ENCODE measurements at regions not wholly inside any gene's neighbourhood (a gene's known extent, or its start where the extent isn't known, plus 50 kb on each side); places are given as distances from the start of the nearest gene placed in this dataset.

- Histone ChIP-seq H3K27me3 (no peaks in the 10 kb centered on the region), H3K36me3 (no peaks in the 10 kb centered on the region), H3K4me3 (no peak overlapping the region), H3K9me3 (no peaks in the 10 kb centered on the region), H3K27ac (no peak overlapping the region), H3K4me1 (no peaks in the 10 kb centered on the region)
- 70 to 74% methylated on average over 5 to 6 of the region's 6 CpGs for WGBS, 2 donors
- no peak for TF ChIP-seq POLR2A (IDR thresholded peaks at IDR 0.05)
- no peak for TF ChIP-seq EP300 (IDR thresholded peaks at IDR 0.05)
- TF ChIP-seq, protein P1, sequence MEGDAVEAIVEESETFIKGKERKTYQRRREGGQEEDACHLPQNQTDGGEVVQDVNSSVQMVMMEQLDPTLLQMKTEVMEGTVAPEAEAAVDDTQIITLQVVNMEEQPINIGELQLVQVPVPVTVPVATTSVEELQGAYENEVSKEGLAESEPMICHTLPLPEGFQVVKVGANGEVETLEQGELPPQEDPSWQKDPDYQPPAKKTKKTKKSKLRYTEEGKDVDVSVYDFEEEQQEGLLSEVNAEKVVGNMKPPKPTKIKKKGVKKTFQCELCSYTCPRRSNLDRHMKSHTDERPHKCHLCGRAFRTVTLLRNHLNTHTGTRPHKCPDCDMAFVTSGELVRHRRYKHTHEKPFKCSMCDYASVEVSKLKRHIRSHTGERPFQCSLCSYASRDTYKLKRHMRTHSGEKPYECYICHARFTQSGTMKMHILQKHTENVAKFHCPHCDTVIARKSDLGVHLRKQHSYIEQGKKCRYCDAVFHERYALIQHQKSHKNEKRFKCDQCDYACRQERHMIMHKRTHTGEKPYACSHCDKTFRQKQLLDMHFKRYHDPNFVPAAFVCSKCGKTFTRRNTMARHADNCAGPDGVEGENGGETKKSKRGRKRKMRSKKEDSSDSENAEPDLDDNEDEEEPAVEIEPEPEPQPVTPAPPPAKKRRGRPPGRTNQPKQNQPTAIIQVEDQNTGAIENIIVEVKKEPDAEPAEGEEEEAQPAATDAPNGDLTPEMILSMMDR (IDR thresholded peaks at IDR 0.05), result no peak
- DNase-seq (ENCODE audit: low spot score in 2 of 2), result no peak
These were observed 121.9 kb downstream of the WT1 start for GRCh38 chr11:32313477-32313876.

GRCh38 chr11:32315121-32315520, 120.2 kb downstream of the WT1 start:
- H3K36me3 ChIP-seq, result no peaks in the 10 kb centered on the region
- no peak overlapping the region for H3K4me3 ChIP-seq
- no peaks in the 10 kb centered on the region for H3K27me3 ChIP-seq
- no peak overlapping the region for H3K27ac ChIP-seq
- H3K4me1 ChIP-seq, result no peaks in the 10 kb centered on the region
- DNase-seq (ENCODE audit: low spot score in 2 of 2), result no peak
- H3K9me3 ChIP-seq, result no peaks in the 10 kb centered on the region
- TF ChIP-seq, protein P1 (IDR thresholded peaks at IDR 0.05), result no peak
- TF ChIP-seq POLR2A (IDR thresholded peaks at IDR 0.05), result no peak
- TF ChIP-seq EP300 (IDR thresholded peaks at IDR 0.05), result no peak
- 66 to 78% methylated on average over 4 of the region's 4 CpGs for WGBS, 2 donors

DNA sequence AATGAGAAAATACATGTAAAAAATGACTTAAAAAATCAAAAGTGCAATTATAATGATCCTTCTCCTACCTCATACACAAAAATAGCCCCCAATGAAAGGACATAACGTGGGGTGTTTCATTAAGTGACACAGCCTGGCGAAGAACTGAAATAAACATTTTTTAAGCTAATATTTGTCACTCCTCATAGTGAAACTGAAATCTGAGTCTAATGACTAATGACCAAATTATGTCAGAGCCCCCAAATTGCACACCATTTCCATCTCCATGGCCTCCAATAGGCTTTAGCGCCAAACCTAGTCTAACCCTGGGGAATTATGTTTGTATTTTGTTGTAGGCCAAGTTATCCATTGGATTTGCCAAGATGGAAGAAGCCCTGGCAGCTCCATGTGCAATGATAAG, 119.1 kb downstream of the WT1 start:
- Histone ChIP-seq H3K4me3 (no peak overlapping the region), H3K27ac (no peak overlapping the region), H3K9me3 (no peaks in the 10 kb centered on the region), H3K27me3 (no peaks in the 10 kb centered on the region), H3K36me3 (no peaks in the 10 kb centered on the region), H3K4me1 (no peaks in the 10 kb centered on the region)
- WGBS, 2 donors, result 82 to 87% methylated on average over 3 of the region's 3 CpGs
- no peak for DNase-seq (ENCODE audit: low spot score in 2 of 2)
- TF ChIP-seq EP300 (IDR thresholded peaks at IDR 0.05) (no peak), POLR2A (IDR thresholded peaks at IDR 0.05) (no peak)
- TF ChIP-seq, protein P1 (IDR thresholded peaks at IDR 0.05), result no peak

DNA sequence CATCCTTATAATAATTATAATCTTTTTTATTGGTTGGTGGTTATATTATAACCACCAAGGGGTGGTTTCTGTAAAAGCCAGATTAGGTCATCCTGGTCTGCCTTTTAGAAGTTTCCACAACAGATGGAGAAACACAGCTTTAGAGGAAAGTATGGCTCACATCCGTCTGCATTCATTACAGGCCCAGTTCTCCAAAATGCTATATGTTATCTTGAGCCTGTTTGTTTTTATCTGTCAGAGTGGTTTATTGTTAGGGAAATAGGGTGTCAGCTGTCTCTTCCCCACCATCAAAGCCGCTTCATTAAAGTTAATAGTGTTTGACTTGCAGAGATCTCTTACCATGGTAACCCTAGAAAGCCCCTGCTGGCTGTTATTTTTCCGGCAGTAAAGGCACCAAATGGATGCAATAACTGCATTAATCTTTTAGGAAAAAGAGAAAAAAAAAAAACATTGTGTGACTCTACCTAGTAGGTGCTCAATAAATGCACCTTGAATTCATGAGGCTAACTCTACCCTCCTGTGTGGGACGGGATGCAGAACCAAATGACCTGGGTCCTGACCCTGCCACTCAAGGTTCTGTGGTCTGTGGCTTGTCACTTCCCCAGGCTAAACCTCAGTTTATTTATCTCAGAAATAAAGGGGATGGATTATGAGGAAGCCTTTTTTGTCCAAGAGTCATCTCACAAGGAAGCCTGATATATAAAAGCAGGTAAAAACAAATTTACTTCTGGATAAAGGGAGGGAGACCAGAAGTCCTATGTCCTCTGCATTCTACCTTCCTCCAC, 118.3 kb downstream of the WT1 start:
- Histone ChIP-seq H3K4me1 (no peaks in the 10 kb centered on the region), H3K9me3 (no peaks in the 10 kb centered on the region), H3K27me3 (no peaks in the 10 kb centered on the region), H3K36me3 (no peaks in the 10 kb centered on the region), H3K27ac (no peak overlapping the region), H3K4me3 (no peak overlapping the region)
- TF ChIP-seq, protein P1 (IDR thresholded peaks at IDR 0.05), result no peak
- TF ChIP-seq POLR2A (IDR thresholded peaks at IDR 0.05) (no peak), EP300 (IDR thresholded peaks at IDR 0.05) (no peak)
- WGBS, 2 donors, result 74 to 75% methylated on average over 4 of the region's 4 CpGs
- no peak for DNase-seq (ENCODE audit: low spot score in 2 of 2)

- WGBS, 2 donors, result 79 to 90% methylated on average over 1 of the region's 1 CpG
- no peak overlapping the region for H3K27ac ChIP-seq
- no peaks in the 10 kb centered on the region for H3K36me3 ChIP-seq
- no peaks in the 10 kb centered on the region for H3K4me1 ChIP-seq
- TF ChIP-seq EP300 (IDR thresholded peaks at IDR 0.05) (no peak), POLR2A (IDR thresholded peaks at IDR 0.05) (no peak)
- TF ChIP-seq, protein P1 (IDR thresholded peaks at IDR 0.05), result no peak
- H3K27me3 ChIP-seq, result no peaks in the 10 kb centered on the region
- H3K9me3 ChIP-seq, result no peaks in the 10 kb centered on the region
- no peak overlapping the region for H3K4me3 ChIP-seq
- DNase-seq (ENCODE audit: low spot score in 2 of 2), result no peak
These were observed 117.7 kb downstream of the WT1 start for GRCh38 chr11:32317643-32318042.

All from tibial nerve (tissue), 4 donors.